ENCODE measurements at regions not wholly inside any gene's neighbourhood (a gene's known extent, or its start where the extent isn't known, plus 50 kb on each side); places are given as distances from the start of the nearest gene placed in this dataset.
"Not testable (repeated sequence)": the region's sequence is repeated elsewhere in the genome, so short reads cannot be mapped to it uniquely, and the experiment has no call there.

DNA sequence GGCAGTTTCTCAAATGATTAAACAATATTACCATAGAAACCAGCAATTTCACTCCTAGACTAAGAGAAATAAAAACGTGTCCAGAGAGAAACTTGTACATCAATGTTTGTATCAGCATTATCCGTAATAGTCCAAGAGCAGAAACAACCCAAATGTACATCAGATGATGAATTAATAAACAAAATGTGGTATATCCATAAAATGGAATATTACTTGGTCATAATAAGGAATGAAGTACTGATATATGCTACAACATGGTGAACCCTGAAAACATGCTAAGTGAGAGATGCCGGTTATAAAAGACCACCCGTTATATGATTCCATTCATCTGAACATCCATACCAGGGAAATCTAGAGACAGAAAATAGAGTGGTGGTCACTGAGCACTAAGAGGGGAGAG lies 167.3 kb upstream of the KCTD7 start:
- TF ChIP-seq, protein P1, sequence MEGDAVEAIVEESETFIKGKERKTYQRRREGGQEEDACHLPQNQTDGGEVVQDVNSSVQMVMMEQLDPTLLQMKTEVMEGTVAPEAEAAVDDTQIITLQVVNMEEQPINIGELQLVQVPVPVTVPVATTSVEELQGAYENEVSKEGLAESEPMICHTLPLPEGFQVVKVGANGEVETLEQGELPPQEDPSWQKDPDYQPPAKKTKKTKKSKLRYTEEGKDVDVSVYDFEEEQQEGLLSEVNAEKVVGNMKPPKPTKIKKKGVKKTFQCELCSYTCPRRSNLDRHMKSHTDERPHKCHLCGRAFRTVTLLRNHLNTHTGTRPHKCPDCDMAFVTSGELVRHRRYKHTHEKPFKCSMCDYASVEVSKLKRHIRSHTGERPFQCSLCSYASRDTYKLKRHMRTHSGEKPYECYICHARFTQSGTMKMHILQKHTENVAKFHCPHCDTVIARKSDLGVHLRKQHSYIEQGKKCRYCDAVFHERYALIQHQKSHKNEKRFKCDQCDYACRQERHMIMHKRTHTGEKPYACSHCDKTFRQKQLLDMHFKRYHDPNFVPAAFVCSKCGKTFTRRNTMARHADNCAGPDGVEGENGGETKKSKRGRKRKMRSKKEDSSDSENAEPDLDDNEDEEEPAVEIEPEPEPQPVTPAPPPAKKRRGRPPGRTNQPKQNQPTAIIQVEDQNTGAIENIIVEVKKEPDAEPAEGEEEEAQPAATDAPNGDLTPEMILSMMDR (IDR thresholded peaks at IDR 0.05): not testable (repeated sequence)
- not testable (repeated sequence) for TF ChIP-seq POLR2A (IDR thresholded peaks at IDR 0.05)
